ENCODE measurements at regions not wholly inside any gene's neighbourhood (a gene's known extent, or its start where the extent isn't known, plus 50 kb on each side); places are given as distances from the start of the nearest gene placed in this dataset.

GRCh38 chr14:34359420-34360117, 102.5 kb downstream of the SPTSSA start:
- Mint-ChIP-seq H3K4me1 (ENCODE audit: unreplicated experiment) (peaks cover 15% of the 10 kb centered on the region), H3K36me3 (ENCODE audit: low read depth, unreplicated experiment) (no peaks in the 10 kb centered on the region), H3K9me3 (ENCODE audit: unreplicated experiment) (no peaks in the 10 kb centered on the region), H3K27ac (ENCODE audit: unreplicated experiment) (no peak overlapping the region), H3K4me3 (ENCODE audit: unreplicated experiment) (no peak overlapping the region), H3K27me3 (ENCODE audit: unreplicated experiment) (no peaks in the 10 kb centered on the region)
- no peak for TF ChIP-seq CTCF (IDR thresholded peaks at IDR 0.05; ENCODE audit: unreplicated experiment)
- no peak for DNase-seq (ENCODE audit: low spot score)

GRCh38 chr14:34356264-34356654, 105.8 kb downstream of the SPTSSA start:
- Mint-ChIP-seq H3K4me1 (ENCODE audit: unreplicated experiment) (peaks cover 8% of the 10 kb centered on the region), H3K36me3 (ENCODE audit: low read depth, unreplicated experiment) (no peaks in the 10 kb centered on the region), H3K9me3 (ENCODE audit: unreplicated experiment) (no peaks in the 10 kb centered on the region), H3K4me3 (ENCODE audit: unreplicated experiment) (no peak overlapping the region), H3K27me3 (ENCODE audit: unreplicated experiment) (no peaks in the 10 kb centered on the region), H3K27ac (ENCODE audit: unreplicated experiment) (no peak overlapping the region)
- DNase-seq (ENCODE audit: low spot score): no peak
- TF ChIP-seq CTCF (IDR thresholded peaks at IDR 0.05; ENCODE audit: unreplicated experiment): no peak

GRCh38 chr14:34355584-34356263, 106.3 kb downstream of the SPTSSA start:
- TF ChIP-seq CTCF (IDR thresholded peaks at IDR 0.05; ENCODE audit: unreplicated experiment): no peak
- no peaks in the 10 kb centered on the region for H3K36me3 Mint-ChIP-seq (ENCODE audit: low read depth, unreplicated experiment)
- H3K27ac Mint-ChIP-seq (ENCODE audit: unreplicated experiment): no peak overlapping the region
- DNase-seq (ENCODE audit: low spot score): peak; percentile 4
- H3K4me3 Mint-ChIP-seq (ENCODE audit: unreplicated experiment): no peak overlapping the region
- H3K9me3 Mint-ChIP-seq (ENCODE audit: unreplicated experiment): no peaks in the 10 kb centered on the region
- peaks cover 8% of the 10 kb centered on the region for H3K4me1 Mint-ChIP-seq (ENCODE audit: unreplicated experiment)
- no peaks in the 10 kb centered on the region for H3K27me3 Mint-ChIP-seq (ENCODE audit: unreplicated experiment)

GRCh38 chr14:34354556-34354955, 107.5 kb downstream of the SPTSSA start:
- DNase-seq (ENCODE audit: low spot score): no peak
- no peak for TF ChIP-seq CTCF (IDR thresholded peaks at IDR 0.05; ENCODE audit: unreplicated experiment)
- no peak overlapping the region for H3K27ac Mint-ChIP-seq (ENCODE audit: unreplicated experiment)
- no peak overlapping the region for H3K4me3 Mint-ChIP-seq (ENCODE audit: unreplicated experiment)
- peaks cover 8% of the 10 kb centered on the region for H3K4me1 Mint-ChIP-seq (ENCODE audit: unreplicated experiment)
- no peaks in the 10 kb centered on the region for H3K9me3 Mint-ChIP-seq (ENCODE audit: unreplicated experiment)
- no peaks in the 10 kb centered on the region for H3K36me3 Mint-ChIP-seq (ENCODE audit: low read depth, unreplicated experiment)
- H3K27me3 Mint-ChIP-seq (ENCODE audit: unreplicated experiment): no peaks in the 10 kb centered on the region

GRCh38 chr14:34350903-34351302, 111.1 kb downstream of the SPTSSA start:
- Mint-ChIP-seq H3K27me3 (ENCODE audit: unreplicated experiment) (no peaks in the 10 kb centered on the region), H3K4me3 (ENCODE audit: unreplicated experiment) (no peak overlapping the region), H3K36me3 (ENCODE audit: low read depth, unreplicated experiment) (no peaks in the 10 kb centered on the region), H3K27ac (ENCODE audit: unreplicated experiment) (no peak overlapping the region), H3K4me1 (ENCODE audit: unreplicated experiment) (peaks cover 8% of the 10 kb centered on the region), H3K9me3 (ENCODE audit: unreplicated experiment) (no peaks in the 10 kb centered on the region)
- no peak for TF ChIP-seq CTCF (IDR thresholded peaks at IDR 0.05; ENCODE audit: unreplicated experiment)
- no peak for DNase-seq (ENCODE audit: low spot score)
